GM12892 (cell line): ENCODE measurements at regions not wholly inside any gene's neighbourhood (a gene's known extent, or its start where the extent isn't known, plus 50 kb on each side); places are given as distances from the start of the nearest gene placed in this dataset.

Source experiments
- POLR2A ChIP-seq: IDR thresholded peaks from 2 replicates; pipeline ENCODE4 v1.6.1; 2011; ENCODE audit warnings: low read depth, low read length, control low read depth
- POLR2AphosphoS5 ChIP-seq: IDR thresholded peaks from 2 replicates; pipeline ENCODE4 v1.6.1; 2011; ENCODE audit warnings: low read depth, low read length, control low read depth
- TAF1 ChIP-seq: IDR thresholded peaks from 2 replicates; pipeline ENCODE4 v1.6.1; 2011; ENCODE audit warnings: low read depth, mild to moderate bottlenecking, control low read depth, low read length, borderline replicate concordance

GRCh38 chr1:193916452-193916851 lies 730.0 kb upstream of the B3GALT2 start:
- no peak for TF ChIP-seq TAF1
- TF ChIP-seq POLR2A: no peak
- TF ChIP-seq POLR2AphosphoS5: no peak
